Smooth muscle cell (in vitro differentiated cells): ENCODE measurements at regions not wholly inside any gene's neighbourhood (a gene's known extent, or its start where the extent isn't known, plus 50 kb on each side); places are given as distances from the start of the nearest gene placed in this dataset.

Experiments used
- DNase-seq: peaks from one replicate; lab custom pipeline; 2025; ENCODE audit not compliant: unreplicated experiment; lab: John Stamatoyannopoulos, UW
- H2AFZ ChIP-seq: fragments of 200-600 bp; sonication (generic); 2 replicates; pipeline ENCODE4 v1.6.0; 2016; ENCODE audit warnings: antibody characterized with exemption, low read depth, mild to moderate bottlenecking
- H3F3A ChIP-seq: fragments of 200-600 bp; sonication (generic); 2 replicates; pipeline ENCODE4 v1.6.0; 2017; ENCODE audit warnings: antibody characterized with exemption, low read depth
- H3K27ac ChIP-seq: fragments of 200-600 bp; sonication (generic); 2 replicates; pipeline ENCODE4 v1.5.1; 2016; ENCODE audit warnings: low read depth, mild to moderate bottlenecking
- H3K27me3 ChIP-seq: fragments of 200-600 bp; sonication (generic); 2 replicates; pipeline ENCODE4 v1.6.1; 2016; ENCODE audit warnings: low read depth, mild to moderate bottlenecking
- H3K36me3 ChIP-seq: fragments of 200-600 bp; sonication (generic); 2 replicates; pipeline ENCODE4 v1.5.1; 2016; ENCODE audit warnings: low read depth
- H3K4me1 ChIP-seq: fragments of 200-600 bp; sonication (generic); 2 replicates; pipeline ENCODE4 v1.5.1; 2016; ENCODE audit warnings: low read depth
- H3K4me2 ChIP-seq: fragments of 200-600 bp; sonication (generic); 2 replicates; pipeline ENCODE4 v1.6.0; 2016; ENCODE audit warnings: mild to moderate bottlenecking
- H3K4me3 ChIP-seq: fragments of 200-600 bp; sonication (generic); 2 replicates; pipeline ENCODE4 v1.5.1; 2016; ENCODE audit warnings: mild to moderate bottlenecking
- H3K79me2 ChIP-seq: fragments of 200-600 bp; sonication (generic); 2 replicates; pipeline ENCODE4 v1.6.0; 2016; ENCODE audit warnings: low read depth, mild to moderate bottlenecking
- H3K9ac ChIP-seq: fragments of 200-600 bp; sonication (generic); 2 replicates; pipeline ENCODE4 v1.6.0; 2016; ENCODE audit warnings: low read depth
- H3K9me3 ChIP-seq: fragments of 200-600 bp; sonication (generic); replicated peaks from 2 replicates; pipeline ENCODE4 v1.5.1; 2016; ENCODE audit warnings: low read depth
- H4K20me1 ChIP-seq: fragments of 200-600 bp; sonication (generic); 2 replicates; pipeline ENCODE4 v1.6.0; 2016; ENCODE audit warnings: low read depth
- WGBS: methylation state at CpG from one replicate; pipeline ENCODE4 v1.1.7; 2016; ENCODE audit warnings: low lambda C conversion rate; 5-methylcytosine and 5-hydroxymethylcytosine counted together
- TF ChIP-seq, protein P1 (sequence below): fragments of 200-600 bp; sonication (generic); IDR thresholded peaks from 2 replicates; pipeline ENCODE4 v1.5.1; 2017; ENCODE audit warnings: borderline replicate concordance, mild to moderate bottlenecking, antibody characterized with exemption; ENCODE audit not compliant: insufficient read depth, poor library complexity, severe bottlenecking

DNA sequence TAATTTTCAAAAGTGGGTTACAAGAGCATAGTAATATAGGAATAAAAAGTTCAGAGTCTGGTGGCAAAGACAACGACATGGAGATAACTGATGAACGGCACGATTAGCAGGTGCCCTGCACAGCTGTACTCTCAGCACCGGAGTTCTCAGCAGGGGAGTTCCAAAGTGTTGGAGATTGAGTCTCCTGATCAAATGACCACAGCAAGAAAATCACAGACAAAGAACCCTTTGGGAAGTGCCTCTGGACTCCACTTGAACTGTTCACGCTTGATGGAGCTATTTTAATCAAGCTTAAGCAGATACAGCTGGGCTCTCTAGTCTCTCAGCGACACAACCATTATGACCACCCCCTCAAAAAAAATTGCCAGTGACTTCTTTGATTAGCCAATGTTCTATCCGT, 153.1 kb downstream of the ALG10B start:
- H2AFZ ChIP-seq, result no peak overlapping the region
- 90% methylated on average over 7 of the region's 7 CpGs for WGBS
- H4K20me1 ChIP-seq, result no peaks in the 10 kb centered on the region
- H3K4me3 ChIP-seq, result no peak overlapping the region
- H3K27ac ChIP-seq, result no peak overlapping the region
- no peaks in the 10 kb centered on the region for H3K36me3 ChIP-seq
- H3K4me1 ChIP-seq, result no peaks in the 10 kb centered on the region
- H3F3A ChIP-seq, result no peaks in the 10 kb centered on the region
- no peak overlapping the region for H3K4me2 ChIP-seq
- H3K79me2 ChIP-seq, result no peaks in the 10 kb centered on the region
- H3K9me3 ChIP-seq, result peaks cover 3% of the 10 kb centered on the region
- DNase-seq, result no peak
- no peak overlapping the region for H3K9ac ChIP-seq
- H3K27me3 ChIP-seq, result no peaks in the 10 kb centered on the region
- TF ChIP-seq, protein P1, sequence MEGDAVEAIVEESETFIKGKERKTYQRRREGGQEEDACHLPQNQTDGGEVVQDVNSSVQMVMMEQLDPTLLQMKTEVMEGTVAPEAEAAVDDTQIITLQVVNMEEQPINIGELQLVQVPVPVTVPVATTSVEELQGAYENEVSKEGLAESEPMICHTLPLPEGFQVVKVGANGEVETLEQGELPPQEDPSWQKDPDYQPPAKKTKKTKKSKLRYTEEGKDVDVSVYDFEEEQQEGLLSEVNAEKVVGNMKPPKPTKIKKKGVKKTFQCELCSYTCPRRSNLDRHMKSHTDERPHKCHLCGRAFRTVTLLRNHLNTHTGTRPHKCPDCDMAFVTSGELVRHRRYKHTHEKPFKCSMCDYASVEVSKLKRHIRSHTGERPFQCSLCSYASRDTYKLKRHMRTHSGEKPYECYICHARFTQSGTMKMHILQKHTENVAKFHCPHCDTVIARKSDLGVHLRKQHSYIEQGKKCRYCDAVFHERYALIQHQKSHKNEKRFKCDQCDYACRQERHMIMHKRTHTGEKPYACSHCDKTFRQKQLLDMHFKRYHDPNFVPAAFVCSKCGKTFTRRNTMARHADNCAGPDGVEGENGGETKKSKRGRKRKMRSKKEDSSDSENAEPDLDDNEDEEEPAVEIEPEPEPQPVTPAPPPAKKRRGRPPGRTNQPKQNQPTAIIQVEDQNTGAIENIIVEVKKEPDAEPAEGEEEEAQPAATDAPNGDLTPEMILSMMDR, result no peak

DNA sequence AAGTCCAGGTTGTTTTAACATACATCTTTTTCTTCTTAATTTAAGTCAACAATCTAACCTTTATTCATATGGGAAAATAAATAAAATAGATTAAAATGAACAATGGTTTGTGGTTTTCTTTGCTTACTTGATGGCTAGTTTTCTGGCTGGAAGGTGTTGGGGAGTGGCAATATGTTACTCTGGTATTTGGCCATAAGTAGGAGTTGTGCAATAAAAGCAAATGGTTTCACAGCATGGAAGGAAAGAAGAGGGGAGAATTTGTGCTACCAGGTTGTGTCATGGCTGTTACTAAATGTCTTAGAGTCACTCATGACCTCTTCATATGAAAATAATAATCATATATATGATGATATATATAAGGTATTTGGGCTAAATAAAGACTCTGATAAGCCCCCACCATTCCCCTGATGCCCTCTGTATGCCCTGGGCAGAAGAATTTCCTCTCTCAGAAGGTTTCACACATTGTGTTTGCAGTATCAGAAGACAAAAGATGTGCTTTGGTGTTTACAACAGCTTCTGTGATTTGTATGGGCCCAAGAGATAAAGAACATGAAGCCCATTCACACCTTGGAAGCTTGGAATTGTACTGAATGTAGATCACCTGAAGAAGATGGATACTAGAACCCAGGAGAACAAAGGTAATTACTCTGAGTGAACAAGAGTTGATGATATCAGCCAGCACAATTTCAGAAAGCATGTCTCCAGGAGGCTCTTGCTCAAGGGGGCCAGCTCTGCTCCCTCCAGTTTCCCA, 160.9 kb downstream of the ALG10B start:
- no peaks in the 10 kb centered on the region for H3K79me2 ChIP-seq
- no peak overlapping the region for H3K4me3 ChIP-seq
- no peaks in the 10 kb centered on the region for H3F3A ChIP-seq
- peaks cover 3% of the 10 kb centered on the region for H3K9me3 ChIP-seq
- no peaks in the 10 kb centered on the region for H3K4me1 ChIP-seq
- no peaks in the 10 kb centered on the region for H3K36me3 ChIP-seq
- no peak overlapping the region for H2AFZ ChIP-seq
- TF ChIP-seq, protein P1, result no peak
- no peak for DNase-seq
- no peak overlapping the region for H3K27ac ChIP-seq
- no peaks in the 10 kb centered on the region for H3K27me3 ChIP-seq
- H3K4me2 ChIP-seq, result no peak overlapping the region
- H4K20me1 ChIP-seq, result no peaks in the 10 kb centered on the region
- no peak overlapping the region for H3K9ac ChIP-seq

DNA sequence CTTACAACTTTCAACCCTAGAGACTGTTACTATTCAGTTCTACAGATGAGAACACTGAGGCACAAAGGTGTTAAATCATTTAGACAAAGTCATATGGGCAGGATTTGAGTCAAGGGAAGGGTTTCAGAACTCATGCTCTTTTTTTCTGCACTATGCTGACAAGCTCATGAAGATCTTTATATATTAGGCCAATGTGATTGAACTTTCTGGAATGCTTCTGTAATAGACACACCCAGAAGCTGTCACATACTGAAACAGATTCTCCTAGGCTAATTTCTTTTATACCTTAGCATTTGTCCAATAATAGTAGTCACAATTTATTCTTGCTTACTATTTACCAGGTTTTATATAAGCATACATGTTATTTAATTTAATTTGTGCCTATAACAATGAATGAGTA, 164.0 kb downstream of the ALG10B start:
- TF ChIP-seq, protein P1, result no peak
- H3K9me3 ChIP-seq, result no peaks in the 10 kb centered on the region
- H3K4me3 ChIP-seq, result no peak overlapping the region
- no peaks in the 10 kb centered on the region for H3K79me2 ChIP-seq
- no peak overlapping the region for H3K27ac ChIP-seq
- no peaks in the 10 kb centered on the region for H3K36me3 ChIP-seq
- no peak overlapping the region for H2AFZ ChIP-seq
- no peak overlapping the region for H3K4me2 ChIP-seq
- no peak overlapping the region for H3K9ac ChIP-seq
- H3K27me3 ChIP-seq, result no peaks in the 10 kb centered on the region
- no peaks in the 10 kb centered on the region for H3F3A ChIP-seq
- H3K4me1 ChIP-seq, result no peaks in the 10 kb centered on the region
- H4K20me1 ChIP-seq, result no peaks in the 10 kb centered on the region
- no peak for DNase-seq

DNA sequence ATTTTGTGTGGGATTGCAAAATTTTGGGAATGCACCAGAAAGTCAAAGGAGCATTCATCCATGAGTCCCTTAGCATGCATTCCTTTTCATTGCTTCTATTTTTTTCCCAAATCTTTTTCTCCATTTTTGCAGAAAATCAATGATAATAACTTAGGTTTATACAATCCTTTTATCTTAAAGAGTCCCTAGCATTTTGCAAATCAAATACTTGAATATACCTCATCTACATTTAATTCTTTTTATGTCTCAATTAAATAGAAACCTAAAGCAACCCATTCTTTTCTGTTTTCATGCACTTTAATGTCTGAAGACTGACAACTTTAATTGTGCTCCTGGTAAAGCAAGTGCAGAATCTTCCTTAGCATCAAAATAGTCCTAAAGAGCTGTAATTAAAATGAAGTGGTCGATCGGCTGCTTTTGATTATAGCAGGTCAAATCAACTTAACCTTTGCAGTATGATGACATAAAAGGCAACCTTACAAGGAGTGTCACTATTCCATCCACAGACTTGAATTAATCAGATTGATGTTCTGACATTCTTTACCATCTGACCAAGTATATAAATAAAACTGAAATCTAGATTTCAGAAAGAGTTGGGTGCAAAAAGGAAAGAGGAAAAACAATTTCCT, 168.4 kb downstream of the ALG10B start:
- no peak overlapping the region for H3K9ac ChIP-seq
- no peaks in the 10 kb centered on the region for H3F3A ChIP-seq
- no peaks in the 10 kb centered on the region for H3K4me1 ChIP-seq
- no peaks in the 10 kb centered on the region for H4K20me1 ChIP-seq
- no peaks in the 10 kb centered on the region for H3K9me3 ChIP-seq
- no peaks in the 10 kb centered on the region for H3K36me3 ChIP-seq
- H3K27me3 ChIP-seq, result no peaks in the 10 kb centered on the region
- WGBS, result 54% methylated on average over 2 of the region's 2 CpGs
- no peak overlapping the region for H3K4me3 ChIP-seq
- DNase-seq, result no peak
- H3K27ac ChIP-seq, result no peak overlapping the region
- H3K4me2 ChIP-seq, result no peak overlapping the region
- H2AFZ ChIP-seq, result no peak overlapping the region
- no peaks in the 10 kb centered on the region for H3K79me2 ChIP-seq
- TF ChIP-seq, protein P1, result no peak
